ENCODE measurements at regions not wholly inside any gene's neighbourhood (a gene's known extent, or its start where the extent isn't known, plus 50 kb on each side); places are given as distances from the start of the nearest gene placed in this dataset.

DNA sequence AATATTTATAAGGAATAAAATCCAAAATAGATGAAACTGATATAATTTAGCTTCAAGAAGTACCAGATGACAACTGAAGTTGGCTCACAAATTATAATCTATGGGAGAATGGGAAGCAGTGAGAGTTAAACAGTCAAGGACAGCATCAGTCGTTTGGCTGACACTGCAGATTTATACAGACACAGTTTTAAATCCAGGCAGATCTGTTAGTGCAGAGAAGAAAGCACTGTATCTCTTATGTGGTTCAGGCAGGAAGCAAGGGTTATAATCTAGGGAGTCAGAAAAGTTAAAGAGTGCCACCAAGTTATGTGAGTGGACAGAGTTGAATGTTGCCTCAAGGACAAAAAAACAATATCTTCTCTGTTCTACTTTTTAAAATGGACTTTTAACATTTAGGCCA is 880.2 kb downstream of the TSN start:
- TF ChIP-seq, protein P1, sequence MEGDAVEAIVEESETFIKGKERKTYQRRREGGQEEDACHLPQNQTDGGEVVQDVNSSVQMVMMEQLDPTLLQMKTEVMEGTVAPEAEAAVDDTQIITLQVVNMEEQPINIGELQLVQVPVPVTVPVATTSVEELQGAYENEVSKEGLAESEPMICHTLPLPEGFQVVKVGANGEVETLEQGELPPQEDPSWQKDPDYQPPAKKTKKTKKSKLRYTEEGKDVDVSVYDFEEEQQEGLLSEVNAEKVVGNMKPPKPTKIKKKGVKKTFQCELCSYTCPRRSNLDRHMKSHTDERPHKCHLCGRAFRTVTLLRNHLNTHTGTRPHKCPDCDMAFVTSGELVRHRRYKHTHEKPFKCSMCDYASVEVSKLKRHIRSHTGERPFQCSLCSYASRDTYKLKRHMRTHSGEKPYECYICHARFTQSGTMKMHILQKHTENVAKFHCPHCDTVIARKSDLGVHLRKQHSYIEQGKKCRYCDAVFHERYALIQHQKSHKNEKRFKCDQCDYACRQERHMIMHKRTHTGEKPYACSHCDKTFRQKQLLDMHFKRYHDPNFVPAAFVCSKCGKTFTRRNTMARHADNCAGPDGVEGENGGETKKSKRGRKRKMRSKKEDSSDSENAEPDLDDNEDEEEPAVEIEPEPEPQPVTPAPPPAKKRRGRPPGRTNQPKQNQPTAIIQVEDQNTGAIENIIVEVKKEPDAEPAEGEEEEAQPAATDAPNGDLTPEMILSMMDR (IDR thresholded peaks at IDR 0.05; ENCODE audit: insufficient read depth, low read depth, low read length) = no peak
- no peak for TF ChIP-seq EZH2 (IDR thresholded peaks at IDR 0.05; ENCODE audit: insufficient read depth, low read length)
